NCI-H1694 treated with DMSO at 0.1 percent for 48 hours (cell line): ENCODE measurements at regions not wholly inside any gene's neighbourhood (a gene's known extent, or its start where the extent isn't known, plus 50 kb on each side); places are given as distances from the start of the nearest gene placed in this dataset.
"Not testable (repeated sequence)": the region's sequence is repeated elsewhere in the genome, so short reads cannot be mapped to it uniquely, and the experiment has no call there.

Experiments used
- DNase-seq: peaks from one replicate; lab custom pipeline; 2025; lab: John Stamatoyannopoulos, UW

DNA sequence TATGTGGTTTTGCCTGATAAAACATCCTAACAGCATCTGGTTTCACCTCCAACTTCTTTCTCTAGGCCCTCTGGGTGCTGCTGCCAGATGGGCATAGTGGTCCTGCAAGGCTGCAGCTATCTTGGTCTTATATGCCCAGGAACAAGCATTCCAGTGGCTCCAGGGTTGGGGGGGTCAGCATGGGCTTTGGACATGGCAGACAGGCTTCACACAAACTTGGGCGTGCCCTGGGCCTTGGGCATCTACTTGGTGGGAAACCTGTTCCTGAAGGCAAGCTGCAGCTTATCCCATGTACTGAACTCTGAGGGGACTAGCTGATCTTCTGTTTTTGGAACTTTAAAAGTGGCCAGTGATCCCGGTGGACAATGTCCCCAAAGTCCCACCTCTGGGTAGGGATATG, 54.9 kb upstream of the ZNF678 start:
- no peak for DNase-seq

DNA sequence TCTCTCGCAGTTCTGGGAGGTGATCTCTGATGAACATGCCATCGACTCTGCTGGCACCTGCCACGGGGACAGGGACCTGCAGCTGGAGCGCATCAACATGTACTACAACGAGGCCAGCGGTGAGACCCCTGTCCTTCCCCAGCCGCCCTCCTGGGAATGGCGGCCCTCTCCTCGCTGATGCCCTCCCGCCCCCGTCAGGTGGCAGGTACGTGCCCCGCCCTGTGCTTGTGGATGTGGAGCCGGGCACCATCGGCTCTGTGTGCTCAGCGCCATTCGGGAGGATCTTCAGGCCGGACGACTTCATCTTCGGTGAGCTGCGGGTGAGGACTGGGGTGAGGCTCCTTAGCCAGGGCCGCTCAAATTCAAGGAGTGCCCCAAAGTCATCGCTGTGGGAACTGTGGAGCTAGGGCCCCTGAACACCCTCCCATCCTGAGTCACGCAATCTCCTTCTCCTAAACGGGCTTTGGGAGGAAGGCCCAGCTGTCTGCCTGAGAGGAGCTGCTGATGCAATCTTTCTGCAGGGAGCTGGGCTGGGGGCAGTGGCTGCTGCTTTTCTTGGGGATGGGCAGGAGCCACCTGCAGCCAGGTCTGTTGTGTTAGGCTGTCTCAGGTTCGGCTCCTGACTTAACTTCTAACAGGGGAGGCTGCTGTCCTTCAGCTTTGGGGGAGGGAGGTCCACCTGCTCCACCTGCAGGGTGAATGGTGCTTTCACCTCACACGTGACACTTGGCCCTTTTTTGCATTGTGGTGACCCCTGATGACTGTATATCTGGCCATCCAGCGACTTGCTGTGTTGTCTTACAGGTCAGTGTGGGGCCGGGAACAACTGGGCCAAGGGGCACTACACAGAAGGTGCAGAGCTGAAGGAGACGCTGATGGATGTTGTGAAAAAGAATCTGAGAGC, 56.6 kb upstream of the ZNF678 start:
- not testable (repeated sequence) for DNase-seq

DNA sequence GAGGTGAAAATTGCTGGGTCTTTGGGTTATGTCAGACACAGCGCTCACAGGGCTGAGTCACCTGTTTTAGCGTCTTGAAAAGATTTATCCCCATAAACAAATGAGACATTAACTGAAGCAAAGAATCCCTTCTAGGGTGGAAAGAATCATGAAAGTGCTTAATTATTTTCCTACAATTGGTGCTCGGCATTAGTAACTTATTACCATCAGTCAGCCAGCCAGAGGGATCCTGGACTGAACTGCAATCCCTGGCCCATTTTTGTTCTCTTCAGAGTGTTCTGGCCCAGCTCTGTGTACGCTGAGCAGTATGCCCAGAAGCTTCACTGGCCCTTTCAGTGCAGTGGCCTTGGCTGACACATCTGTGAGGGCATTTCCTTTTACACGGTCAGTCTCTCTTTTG, 67.3 kb upstream of the ZNF678 start:
- DNase-seq, result not testable (repeated sequence)

DNA sequence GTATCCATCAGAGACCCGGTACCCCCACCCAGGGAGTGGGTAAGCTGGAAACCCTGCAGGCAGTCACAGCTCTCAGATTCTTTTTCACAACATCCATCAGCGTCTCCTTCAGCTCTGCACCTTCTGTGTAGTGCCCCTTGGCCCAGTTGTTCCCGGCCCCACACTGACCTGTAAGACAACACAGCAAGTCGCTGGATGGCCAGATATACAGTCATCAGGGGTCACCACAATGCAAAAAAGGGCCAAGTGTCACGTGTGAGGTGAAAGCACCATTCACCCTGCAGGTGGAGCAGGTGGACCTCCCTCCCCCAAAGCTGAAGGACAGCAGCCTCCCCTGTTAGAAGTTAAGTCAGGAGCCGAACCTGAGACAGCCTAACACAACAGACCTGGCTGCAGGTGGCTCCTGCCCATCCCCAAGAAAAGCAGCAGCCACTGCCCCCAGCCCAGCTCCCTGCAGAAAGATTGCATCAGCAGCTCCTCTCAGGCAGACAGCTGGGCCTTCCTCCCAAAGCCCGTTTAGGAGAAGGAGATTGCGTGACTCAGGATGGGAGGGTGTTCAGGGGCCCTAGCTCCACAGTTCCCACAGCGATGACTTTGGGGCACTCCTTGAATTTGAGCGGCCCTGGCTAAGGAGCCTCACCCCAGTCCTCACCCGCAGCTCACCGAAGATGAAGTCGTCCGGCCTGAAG, 69.3 kb upstream of the ZNF678 start:
- DNase-seq, result not testable (repeated sequence)

DNA sequence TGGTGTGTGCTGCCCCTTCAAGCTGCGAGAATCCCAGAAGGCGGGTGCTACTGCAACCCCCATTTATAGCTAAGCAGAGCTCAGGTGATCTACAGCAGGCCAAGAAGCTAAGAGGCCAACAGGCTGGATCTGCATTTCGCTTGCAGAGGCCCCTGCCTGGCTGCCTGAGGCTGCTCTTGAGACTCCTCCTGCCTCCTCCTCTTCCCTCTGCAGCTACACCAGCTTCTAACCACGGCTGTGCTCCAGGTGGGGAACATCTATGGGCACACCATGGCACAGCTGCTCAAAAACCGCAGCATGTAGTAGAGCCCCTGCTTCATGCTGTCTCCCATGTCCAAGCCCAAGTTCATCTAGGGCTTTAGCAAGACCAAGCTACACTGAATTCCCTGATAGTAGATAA, 72.9 kb upstream of the ZNF678 start:
- no peak for DNase-seq

DNA sequence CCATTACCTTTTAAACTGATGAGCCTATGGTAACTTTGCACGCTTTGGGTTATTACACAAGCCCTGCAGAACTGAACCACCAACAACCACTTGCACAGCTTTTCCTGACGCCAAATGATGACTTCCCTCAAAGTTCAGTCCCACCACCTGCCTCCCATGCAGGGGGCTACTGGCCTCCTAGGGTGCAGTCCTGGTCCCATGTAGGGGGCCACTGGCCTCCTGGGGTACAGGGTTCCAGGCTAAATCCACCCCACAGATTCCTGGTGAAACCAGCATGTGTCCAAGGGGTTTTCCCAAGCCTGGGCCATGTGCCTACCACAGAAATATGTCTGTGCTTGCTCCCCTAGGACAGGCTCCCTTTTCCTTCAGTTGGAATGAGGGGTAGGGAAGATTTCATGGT, 73.4 kb upstream of the ZNF678 start:
- no peak for DNase-seq

DNA sequence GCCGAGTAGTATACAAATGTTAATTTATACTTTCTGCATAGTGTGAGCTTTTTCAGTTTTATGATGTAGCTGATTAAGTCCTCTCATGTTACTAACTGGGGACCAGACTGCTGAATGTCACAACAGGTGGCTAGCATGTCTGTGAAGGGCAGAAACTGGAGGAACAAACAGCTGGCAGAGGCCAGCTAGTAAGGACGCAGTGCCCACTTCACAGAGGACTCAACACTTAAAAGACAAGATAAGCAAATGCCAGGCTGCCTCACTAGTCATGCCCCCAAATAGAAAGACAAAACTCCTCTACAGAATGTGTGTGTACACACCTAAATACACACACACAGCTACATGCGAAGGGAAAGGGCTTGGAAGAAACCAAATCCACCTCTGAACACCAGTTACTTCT, 73.8 kb upstream of the ZNF678 start:
- DNase-seq, result no peak

DNA sequence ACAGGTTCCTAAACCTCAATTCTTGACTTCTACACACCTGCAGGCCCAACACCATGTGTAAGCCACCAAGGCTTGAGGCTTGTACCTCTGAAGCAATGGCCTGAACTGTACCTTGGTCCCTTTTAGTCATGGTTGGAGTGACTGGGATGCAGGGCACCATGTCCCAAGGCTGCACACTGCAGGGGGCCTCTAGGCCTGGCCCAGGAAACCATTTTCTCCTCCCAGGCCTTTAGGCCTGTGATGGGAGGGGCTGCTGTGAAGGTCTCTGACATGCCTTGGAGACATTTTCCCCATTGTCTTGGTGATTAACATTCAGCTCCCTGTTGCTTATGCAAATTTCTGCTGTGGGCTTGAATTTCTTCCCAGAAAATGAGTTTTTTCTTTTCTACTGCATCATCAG, 75.8 kb upstream of the ZNF678 start:
- DNase-seq, result no peak

DNA sequence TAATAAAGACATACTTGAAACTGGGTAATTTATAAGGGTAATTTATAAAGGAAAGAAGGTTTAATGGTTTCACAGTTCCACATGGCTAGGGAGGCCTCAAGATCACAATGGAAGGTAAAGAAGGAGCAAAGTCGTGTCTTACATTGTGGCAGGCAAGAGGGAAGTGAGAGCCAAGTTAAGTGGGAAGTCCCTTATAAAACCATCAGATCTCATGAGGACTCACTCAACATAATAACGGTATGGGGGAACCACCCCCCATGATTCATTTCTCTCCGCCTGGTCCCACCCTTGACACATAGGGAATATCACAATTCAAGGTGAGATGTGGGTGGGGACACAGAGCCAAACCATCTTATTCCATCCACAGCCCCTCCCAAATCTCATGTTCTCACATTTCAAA, 76.8 kb upstream of the ZNF678 start:
- no peak for DNase-seq

DNA sequence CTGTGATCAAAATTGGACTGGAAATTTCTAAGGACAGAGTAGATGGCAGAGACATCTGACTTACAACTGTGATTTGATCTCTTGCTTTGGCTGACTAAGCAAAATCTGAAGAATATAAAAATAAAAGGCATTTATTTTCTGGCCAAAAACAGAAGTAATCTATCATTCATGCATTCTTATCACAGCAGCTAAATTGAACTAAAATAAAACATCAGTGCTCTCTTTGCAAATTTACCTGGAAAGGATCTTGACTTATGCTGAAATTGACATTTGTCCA, 81.4 kb upstream of the ZNF678 start:
- DNase-seq, result no peak

DNA sequence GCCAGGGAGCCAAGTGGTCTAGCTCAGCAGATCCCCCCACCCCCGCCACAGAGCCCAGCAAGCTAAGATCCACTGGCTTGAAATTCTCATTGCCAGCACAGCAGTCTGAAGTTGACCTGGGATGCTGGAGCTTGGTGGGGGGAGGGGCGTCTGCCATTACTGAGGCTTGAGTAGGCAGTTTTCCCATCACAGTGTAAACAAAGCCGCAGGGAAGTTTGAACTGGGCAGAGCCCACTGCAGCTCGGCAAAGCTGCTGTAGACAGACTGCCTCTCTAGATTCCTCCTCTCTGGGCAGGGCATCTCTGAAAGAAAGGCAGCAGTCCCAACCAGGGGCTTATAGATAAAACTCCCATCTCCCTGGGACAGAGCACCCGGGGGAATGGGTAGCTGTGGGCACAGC, 89.3 kb upstream of the ZNF678 start:
- not testable (repeated sequence) for DNase-seq

DNA sequence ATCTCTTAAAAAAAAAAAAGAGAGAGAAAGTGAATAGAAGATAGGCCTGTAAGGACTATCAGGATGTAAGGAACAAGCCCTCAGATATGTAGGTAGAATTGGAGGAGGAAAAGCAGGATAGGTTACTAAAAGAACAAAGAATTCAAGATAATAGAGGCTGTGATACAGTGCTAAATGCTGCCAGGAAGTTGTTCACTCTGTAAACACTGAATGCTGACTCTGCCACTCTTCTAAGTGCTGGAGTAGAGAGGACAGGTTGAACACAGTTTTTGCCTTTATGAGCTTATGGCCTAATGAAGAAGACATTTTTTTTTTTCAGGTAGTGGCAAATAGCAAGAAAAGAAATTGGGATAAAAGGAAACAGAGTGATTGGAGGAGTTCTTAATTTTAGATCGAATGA, 90.6 kb upstream of the ZNF678 start:
- no peak for DNase-seq

DNA sequence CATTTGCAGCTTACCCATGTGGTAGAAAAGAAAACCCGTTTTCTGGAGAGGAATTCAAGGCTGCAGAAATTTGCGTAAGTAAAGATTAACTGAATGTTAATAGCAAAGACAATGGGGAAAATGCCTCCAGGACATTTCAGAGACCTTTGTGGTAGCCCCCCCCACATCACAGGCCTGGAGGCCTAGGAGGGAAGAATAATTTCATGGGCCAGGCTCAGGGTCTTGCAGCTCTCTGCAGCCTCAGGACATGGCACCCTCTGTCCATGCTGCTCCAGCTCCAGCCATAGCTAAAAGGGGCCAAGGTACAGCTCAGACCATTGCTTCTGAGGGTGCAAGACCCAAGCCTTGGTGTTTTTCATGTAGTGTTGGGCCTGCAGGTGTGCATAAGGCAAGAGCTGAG, 92.7 kb upstream of the ZNF678 start:
- no peak for DNase-seq

DNA sequence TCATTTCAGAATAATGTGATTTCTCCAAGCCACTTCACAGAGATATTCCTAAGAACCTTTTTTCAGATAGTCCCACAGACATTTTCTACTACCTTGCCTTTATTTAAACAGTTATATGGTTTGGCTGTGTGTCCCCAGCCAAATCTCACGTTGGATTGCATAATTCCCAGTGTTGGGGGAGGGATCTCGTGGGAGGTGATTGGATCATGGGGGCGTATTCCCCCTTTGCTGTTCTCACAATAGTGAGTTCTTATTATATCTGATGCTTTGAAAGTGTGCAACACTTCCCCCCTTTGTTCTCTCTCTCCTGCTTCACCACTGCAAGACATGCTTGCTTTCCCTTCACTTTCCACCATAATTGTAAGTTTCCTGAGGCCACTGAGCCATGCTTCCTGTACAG, 93.6 kb upstream of the ZNF678 start:
- no peak for DNase-seq

DNA sequence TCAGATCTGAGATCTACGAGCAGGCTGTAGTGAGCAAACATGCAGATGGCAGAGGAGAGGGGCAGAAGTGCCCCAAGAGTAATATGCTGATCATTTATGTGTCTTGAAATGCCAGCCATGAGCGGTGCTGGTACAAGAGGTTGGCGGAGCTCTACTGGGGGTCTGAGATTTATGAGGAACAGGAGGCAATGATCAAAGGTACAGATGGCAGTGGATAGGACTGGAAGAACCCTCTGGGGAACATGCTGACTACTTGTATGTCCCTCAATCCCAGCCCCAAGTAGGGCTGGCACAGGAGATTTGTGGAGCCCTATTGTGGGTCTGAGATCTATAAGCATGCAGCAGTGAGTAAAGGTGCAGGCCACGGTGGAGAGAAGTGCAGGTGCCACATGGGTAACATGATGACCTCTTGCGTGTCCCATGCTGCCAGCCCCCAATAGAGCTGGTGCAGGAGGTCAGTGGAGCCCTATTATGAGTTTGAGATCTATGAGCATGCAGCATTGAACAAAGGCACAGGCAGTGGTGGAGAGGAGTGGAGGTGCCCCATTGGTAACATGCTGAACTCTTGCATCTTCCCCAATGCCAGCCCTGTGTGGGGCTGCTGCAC, 97.2 kb upstream of the ZNF678 start:
- DNase-seq, result no peak

DNA sequence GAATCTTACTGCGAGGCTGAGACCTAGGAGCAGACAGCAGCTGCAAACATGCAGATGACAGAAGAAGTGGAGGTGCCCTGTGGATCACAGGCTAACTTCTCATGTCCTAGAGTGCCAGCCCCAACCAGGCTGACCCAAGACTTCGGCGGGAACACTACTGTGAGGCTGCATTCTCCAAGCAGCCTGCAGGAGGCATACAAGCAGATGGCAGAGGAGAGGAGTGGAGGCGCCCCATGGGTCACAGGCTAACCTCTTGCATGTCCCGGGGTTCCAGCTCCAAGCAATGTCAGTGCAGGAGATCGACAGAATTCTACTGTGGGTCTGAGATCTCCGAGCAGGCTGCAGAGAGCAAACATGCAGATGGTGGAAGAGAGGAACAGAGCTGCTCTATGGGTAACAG, 98.1 kb upstream of the ZNF678 start:
- DNase-seq, result no peak

DNA sequence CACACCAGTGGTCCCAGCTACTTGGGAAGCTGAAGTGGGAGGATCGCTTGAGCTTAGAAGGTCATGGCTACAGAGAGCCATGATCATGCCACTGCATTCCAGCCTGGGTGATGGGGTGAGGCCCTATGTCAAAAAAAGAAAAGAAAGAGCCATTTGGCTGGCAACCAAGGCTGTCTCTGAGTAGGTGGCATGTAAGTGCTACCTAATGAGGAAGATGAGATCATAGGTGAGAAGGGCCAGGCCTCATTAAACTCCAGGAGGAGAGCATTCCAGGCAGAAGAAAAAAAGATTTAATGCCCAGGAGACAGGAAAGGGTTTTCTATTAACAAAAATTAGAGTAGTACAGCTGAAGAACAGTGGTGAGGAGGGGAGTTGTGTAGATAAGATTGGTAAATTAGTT, 103.4 kb upstream of the ZNF678 start:
- no peak for DNase-seq

DNA sequence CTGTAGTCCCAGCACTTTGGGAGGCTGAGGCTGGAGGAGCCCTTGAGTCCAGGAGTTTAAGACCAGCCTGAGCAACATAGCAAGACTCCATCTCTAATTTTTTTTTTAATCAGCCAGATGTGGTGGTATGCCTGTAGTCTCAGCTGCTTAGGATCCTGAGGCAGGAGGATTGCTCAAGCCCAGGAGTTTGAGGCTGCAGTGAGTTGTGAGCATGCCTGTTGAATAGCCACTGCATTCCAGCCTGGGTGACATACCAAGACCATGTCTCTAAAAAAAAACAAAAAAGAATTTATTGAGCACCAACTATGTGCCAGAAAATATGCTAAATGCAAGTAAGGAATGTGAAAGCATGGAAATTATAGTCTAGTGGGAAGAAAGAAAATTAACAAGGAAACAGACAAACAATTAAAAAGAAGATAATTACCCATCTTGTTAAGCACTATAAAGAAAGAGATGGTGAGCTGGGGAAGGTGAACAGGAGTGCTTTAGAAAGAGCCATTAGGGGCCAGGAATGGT, 104.0 kb upstream of the ZNF678 start:
- DNase-seq, result no peak

DNA sequence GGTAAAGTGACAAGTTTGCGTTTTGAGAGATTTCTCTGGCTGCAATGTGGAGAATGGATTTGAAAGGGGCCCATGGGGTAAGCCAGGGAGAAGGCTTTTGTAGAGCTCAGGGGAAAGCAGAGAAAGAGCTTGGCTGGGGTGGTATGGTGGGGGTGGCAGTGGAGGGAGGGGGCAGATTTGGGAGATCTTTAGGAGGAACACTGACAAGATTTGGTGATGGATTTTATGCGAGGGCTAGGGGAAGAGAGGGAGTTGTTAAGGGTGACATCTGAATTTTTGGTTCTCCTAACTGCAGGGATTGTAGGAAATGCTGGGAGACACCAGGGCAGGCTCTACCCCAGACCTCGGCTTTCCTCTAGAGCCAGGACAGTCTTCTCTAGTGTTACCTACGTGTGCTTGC, 108.7 kb upstream of the ZNF678 start:
- DNase-seq, result no peak

DNA sequence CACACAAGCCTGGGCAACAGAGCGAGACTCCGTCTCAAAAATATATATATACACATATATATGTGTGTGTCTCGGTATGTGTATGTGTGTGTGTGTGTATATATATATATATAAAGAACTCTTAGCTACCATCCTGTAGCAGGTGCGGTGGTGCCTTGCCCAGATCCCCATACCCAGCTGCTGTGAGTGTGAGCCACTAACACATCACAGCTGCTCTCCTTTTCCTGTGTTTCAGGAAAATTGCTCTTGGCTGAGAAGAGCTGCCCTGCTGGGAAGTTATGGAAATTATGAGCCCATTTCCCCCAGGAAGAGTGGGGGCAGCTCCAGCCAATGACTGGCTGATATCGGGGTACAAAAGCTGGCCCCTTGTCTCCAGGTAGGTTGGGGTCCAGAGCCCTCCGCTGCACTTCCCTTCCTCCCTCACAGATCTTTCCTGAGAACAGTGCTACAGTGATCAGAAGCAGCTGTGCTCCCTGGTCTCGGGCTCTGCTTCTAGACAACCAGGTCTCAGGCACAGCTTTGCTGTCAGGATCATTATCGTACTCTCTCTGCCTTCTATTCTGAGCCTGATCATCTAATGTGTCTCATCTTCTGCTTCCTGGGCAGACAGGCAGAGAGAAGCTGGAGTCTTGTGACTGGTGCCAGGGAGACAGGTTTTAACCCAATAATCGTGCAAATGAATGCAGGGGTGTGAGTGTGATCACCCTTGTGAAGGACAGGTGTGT, 109.6 kb upstream of the ZNF678 start:
- no peak for DNase-seq

DNA sequence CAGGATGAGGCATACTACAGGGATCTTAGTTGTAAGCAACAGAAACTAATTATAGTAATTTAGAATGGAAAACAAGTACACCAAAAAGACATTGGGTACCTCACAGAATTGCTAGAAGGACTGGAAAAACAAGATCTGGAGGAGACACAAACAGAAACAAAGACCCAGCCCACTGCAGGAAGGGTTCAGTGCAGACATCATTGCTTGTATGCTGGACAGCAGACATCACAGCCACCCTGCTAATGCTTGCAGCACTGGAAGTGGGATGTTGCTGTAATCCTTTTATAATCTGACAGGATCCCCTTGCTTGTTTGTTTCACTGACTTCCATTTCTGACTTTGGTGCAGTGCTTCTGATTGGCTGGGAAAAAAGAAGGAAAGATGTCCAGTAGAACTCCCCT, 111.4 kb upstream of the ZNF678 start:
- DNase-seq, result no peak

DNA sequence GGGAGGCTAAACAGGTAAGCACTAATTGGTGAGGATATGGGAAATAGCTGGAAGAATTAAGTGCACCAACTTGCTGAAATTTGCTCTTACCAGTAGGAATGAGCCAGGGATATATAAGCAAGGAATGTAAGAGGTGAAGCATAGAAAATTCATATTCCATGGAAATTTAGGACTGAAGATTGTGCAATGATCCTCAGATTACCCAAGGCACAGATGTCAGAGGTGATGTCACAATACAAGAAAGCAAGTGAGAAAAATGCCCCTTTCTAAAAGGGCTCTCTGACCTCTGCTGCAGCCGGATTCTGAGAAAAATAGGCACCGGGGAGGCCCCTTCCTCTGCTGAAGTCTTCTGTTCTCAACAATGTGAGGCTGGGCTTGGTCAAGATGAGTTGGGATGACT, 112.3 kb upstream of the ZNF678 start:
- no peak for DNase-seq

DNA sequence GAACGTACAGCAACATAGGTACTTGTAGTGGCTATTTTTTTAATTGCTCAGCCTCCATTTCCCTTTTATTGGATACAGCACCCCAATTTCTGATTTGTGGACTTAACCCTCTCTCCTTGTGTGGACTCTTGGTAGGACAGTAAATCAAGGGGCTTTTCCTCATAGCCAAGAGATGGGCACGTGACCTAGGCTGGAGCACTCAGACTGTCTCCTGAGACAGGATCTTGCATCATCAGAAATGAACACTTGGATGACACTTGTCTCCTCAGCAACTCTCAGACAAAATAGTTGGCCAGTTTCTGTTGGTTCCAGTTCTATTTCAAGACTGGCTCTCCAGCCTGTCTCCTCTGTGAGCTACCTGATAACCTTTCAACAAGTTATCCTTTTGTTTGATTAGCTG, 112.9 kb upstream of the ZNF678 start:
- DNase-seq, result no peak
